Effector CD8-positive, alpha-beta T cell (primary cell): ENCODE measurements at regions not wholly inside any gene's neighbourhood (a gene's known extent, or its start where the extent isn't known, plus 50 kb on each side); places are given as distances from the start of the nearest gene placed in this dataset.

ENCODE experiments used
- DNase-seq: peaks from one replicate; lab custom pipeline; 2025; lab: John Stamatoyannopoulos, UW

DNA sequence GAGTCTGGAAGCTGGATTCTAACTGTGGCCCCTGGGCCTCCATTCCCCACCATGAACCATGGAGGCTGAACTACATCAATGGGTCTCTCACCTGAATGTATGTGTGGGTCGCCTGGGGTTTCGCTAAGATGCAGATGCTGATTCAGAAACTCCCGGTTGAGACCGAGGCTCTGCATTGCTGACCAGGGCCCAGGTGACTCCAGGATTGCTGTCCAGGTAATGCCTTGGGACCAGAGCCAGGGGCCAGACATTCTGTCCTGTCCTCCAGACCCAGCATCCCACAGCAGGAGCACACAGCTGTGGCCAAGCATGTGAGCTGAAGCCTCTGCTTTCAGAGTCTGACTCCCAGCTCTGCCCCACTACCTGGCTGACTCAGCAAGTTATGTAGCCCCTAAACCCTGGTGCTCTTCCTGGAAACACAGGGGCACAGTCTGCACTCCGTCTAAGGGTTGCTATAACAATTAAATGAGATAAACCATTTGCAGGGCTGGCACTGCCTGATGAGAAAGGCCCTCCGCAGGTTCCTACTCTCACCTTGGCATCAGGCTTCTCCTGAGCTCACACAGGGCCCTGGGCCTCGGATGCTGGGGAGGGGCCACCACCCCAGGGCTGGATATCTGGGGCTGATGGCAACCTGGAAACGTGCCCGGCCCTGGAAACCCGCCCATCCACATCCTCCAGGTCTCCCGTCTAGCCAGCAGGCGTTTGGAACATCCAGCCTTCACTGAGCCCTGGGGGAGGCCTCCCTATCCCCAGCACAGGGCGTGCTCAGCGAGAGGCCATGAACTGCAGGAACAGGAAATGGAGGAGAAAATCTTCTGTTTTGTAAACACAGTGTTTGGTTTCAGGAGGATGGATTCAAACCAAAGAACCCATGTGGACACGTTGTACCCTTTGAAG, 175.7 kb downstream of the DLL1 start:
- no peak for DNase-seq

- no peak for DNase-seq
Measured at GRCh38 chr6:170114187-170114945, 176.5 kb downstream of the DLL1 start.

- no peak for DNase-seq
Measured at GRCh38 chr6:170113141-170113540, 177.7 kb downstream of the DLL1 start.

DNA sequence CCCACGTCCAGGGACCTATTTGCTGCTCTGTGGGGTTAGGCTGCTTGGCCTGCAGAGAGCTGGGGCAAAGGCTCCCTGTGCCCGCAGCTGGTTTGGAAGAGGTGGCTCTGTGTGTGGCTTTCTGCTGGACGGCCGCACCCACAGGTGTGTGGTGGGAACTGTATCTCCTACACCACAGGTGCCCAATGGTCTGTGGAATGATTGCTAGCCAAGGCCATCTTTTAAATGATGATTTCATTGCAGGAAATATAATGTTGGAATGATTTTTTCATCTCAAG, 178.4 kb downstream of the DLL1 start:
- no peak for DNase-seq

DNA sequence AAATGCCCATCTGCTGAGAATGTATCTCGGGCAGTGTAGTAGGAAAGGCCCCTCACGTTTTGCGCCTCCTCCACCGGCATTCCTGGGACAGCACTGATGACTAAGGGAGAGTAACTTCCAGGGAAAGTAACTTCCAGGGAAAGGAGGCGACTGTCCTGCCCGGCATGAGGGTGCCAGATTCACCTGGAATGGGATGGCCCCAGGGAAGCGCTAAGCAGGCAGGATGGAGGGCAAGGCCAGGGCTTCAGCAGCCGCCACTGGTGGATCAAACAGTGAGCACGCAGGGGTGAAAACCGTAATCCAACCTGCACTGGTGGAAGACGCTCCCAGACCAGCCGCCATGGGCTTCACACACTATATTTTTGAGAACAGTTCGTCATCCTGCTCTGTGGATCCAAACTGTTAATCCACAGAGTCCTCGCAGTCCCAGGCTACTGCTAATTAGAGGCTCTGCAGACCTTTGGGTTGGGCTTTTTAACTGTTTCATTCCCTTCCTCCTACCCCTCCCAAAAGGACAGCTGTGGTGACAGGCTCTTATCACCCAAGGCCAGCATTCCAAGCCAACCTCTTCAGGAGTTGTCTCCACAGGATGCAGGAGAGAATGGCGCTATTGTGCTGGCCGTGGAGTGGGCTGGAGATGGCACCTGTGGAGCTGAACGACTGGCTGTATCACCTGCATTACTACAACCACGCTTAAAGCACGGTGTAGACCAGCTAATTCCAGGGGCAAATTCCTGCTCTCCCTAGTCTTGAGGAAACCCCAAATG, 178.9 kb downstream of the DLL1 start:
- no peak for DNase-seq

- no peak for DNase-seq
Measured at GRCh38 chr6:170111141-170111664, 179.7 kb downstream of the DLL1 start.

GRCh38 chr6:170110201-170111140, 180.4 kb downstream of the DLL1 start:
- DNase-seq = no peak

- DNase-seq = no peak
Measured at GRCh38 chr6:170108890-170109587, 181.8 kb downstream of the DLL1 start.

DNA sequence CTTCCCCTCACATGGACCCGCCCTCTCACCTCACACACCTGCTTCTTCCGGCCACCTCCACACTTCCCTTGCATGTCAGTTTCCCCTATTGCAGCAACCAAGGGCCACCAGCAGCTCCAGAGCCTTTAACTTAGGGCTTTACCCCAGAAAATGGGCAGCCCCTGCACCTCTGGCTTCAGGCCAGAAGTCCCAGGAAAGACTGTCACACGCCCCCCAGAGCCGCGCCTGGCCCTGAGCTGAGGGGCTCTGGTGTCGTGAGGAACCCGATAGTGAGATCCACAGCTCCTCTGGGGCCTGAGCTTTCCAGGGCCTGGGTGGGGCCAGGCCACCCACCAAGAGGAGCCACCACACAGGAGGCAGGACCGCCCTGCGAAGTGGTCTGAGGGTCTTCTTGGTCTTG, 182.4 kb downstream of the DLL1 start:
- no peak for DNase-seq

DNA sequence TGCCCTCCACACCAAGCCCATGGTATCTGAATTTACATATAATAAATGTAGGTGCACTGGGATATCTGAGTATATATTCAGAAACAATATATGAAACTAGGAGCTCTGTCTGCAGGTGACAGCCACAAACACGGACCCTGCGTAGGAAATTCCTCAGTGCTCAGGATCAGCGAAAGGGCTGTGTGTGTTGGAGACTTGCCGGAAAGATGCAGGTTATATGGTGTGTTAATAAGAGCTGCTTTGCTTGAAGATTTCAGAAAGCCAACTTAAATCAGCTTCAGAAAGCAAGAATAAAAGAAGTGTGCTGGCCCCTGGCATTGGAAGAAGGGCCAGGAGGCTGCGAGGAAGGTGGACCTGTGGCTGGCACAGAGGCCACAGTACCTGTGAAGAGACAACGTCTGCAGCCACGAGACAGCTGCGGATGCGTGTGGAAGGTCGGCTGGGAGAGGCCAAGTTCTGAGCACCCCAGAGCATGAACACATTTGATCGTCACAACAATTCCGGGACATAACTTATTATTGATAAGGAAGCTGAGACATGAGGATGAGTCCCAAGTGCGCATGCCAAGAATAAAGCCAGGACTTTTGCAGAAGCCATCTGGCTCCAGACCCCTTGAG, 183.2 kb downstream of the DLL1 start:
- DNase-seq = no peak

DNA sequence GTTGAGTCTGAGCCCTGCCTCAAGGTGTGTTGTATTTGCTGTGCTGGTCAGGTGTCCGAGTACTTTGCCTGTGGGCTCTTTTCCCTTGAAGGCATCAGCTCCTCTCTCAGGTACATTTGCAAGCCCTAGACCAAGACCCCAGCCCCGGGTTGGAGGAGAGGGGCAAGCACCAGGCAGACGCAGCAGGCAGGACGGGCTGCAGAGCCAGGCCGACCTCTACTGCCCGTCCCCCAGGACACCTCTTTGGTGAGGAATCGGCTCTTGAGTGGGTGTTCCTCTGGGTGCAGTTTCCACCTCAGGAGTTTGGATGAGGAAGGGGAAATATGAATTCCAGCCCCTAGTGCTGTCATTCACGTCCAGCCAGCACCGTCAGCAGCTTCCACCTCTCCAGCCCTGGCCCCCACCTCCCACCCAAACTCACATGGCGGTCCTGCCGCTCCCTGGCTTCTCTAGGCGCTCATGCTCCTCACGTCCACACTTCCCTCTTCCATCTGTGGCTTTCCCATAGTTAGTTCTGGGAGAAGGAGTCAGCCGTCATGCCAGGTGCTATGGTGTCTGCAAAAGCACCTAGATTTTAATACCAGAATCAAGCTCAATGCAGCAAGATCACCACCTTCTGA, 183.9 kb downstream of the DLL1 start:
- DNase-seq = no peak

DNA sequence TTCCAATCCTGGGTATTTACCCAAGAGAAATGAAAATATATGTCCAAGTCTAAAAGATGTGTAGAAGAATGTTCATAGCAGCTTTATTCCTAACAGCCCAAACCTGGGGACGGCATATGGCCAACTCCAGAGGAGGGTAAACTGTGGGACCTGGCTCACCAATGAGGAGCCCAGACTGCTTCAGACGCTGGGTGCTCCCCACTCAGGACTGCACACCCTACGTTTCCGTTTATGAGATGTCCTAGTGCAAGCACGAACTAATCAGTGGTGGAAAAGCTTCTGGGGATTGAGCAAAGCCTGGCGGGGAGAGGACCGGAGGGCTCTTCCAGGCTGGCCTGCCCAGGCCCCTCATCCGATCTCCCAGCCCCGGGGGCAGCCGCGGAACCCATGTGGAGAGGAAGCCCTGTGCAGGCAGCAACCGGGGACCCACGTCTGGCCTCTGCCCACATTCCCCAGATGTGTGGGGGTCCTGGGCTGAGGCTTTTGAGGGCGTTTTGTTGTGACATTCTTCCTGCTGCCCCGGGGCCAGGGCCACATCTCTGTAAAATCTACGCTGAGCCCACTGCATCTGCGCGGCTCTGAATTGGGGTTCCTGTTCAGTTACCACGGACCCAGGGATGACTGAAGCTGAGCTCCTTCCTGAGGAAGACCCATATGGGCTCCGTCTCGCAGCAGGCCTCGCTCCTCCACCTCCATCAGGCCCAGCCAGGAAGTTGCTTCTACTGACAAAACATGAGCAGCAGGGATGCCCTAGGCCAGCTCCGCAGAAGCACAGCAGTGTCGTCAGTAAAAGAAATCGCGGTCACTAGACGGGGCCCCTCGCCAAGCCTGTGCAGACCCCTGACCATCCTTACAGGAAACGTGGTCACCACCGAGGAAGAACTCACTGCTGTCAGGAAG, 188.0 kb downstream of the DLL1 start:
- no peak for DNase-seq

- DNase-seq = no peak
Measured at GRCh38 chr6:170102038-170102437, 188.8 kb downstream of the DLL1 start.

DNA sequence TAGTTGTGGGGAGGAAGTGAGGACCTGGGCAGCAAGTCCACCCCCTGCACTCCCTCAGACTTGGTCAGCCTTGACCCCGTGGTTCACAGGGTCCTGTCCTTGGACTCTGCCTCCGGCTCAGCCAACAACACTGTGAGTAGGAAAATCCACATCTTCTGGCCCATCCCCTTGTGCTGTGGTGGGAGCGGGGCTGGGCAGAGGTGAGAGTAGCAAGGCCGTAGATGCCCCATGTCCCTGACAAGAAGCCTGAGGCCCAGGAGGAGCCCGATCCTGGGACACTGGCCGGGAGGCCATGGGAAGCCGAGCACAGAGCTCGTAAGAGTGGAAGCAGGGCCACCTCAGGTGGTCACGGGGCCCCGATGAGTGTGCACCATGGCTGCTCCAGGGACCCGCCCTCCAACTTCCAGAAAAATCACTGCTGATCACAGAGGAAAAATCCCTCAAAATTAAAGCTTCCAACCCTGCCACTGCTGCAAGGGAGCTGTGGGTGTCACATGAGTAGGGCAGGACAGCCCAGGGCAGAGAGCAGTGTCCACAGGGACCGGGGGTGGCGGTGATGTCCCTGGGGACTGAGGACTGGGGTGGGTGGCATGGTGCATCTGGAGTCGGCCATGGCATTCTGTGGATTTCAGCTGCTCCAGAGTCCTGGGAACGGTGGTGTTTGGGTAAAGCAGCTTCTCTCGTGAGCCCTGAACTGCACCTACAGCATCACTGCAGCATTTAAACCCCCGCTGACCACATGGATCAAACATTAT, 189.4 kb downstream of the DLL1 start:
- no peak for DNase-seq

DNA sequence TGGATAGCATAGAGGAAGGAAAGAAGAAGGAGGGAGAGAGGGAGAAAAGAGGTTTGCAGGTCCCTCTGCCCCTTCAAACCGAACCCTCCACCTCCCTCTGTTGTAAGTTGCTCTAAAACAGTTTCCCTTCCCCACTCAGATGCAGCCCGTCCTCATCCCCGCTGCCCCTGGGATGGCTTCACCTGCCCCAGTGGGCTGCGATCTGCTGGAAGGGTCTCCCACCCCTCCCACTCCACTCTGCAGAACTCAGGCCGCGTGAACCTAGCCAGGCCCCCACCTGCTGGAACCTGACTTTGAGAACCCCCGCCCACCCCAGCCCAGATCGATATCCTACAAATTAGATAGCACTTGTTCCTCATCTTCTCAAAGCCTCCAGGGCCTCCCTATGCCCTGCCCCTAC, 190.8 kb downstream of the DLL1 start:
- DNase-seq = no peak

- no peak for DNase-seq
Measured at GRCh38 chr6:170099387-170099786, 191.5 kb downstream of the DLL1 start.

DNA sequence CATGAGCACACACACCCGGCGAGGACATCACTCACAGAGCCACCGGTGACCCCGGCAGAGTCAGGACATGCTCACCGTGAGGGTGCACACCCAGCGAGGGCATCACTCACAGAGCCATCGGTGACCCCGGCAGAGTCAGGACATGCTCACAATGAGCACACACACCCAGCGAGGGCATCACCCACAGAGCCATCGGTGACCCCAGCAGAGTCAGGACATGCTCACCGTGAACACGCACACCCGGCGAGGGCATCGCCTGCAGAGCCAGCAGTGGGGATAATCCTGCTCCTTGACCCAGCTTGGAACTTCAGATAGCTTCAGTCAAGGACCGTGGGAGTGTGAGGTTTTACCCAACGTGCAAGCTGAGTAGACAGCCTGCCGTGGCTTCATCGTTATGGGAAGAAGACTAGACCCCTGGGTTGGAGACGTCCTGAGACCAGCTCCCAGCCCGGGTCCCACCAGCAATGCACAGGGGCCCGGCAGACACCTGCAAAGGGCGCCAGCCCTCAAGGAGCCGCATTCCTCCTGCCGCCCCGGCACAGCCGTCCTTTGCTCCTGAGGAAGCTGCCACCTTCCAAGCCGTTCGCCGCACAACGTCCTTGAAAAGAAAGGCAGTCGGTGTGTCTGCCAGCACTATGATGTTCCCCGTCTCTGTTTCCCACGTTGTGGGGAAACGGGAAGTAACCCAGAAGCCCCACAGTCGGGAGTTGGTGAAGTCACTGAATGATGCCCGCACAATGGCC, 192.3 kb downstream of the DLL1 start:
- no peak for DNase-seq
